Right renal pelvis (tissue), 4 donors: ENCODE measurements at regions not wholly inside any gene's neighbourhood (a gene's known extent, or its start where the extent isn't known, plus 50 kb on each side); places are given as distances from the start of the nearest gene placed in this dataset.

Experiments used
- DNase-seq, 4 donors: peaks; one replicate each; pipeline ENCODE4 v3.0.0-alpha.2; 2013; ENCODE audit warnings: low read depth in 4 of 4, low spot score in 3 of 4, missing footprints in 1 of 4

DNA sequence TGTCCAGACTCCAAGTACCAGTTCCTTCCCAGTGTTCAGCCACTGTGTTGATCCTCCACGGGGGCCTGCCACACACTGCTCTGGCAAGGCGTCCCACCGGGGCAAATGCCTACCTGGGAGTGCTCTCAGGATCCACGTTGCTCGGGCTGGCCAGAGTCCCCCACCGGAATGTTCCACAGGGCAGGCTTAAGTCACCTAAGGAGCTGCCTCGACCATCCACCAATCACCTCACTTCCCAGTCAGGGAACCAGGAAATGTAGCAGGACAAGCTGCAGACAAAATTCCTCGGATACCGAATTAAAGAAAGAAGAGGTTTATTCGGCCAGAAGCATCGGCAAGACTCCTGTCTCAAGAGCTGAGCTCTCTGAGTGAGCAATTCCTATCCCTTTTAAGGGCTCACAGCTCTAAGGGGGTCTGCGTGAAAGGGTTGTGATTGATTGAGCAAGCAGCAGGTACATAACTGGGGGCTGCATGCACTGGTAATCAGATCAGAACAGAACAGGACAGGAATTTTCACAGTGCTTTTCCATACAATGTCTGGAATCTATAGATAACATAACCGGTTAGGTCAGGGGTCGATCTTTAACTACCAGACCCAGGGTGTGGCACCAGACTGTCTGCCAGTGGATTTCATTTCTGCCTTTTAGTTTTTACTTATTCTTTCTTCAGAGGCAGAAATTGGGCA is 56.9 kb upstream of the EDNRB start:
- DNase-seq = no peak

- no peak for DNase-seq
Observed at GRCh38 chr13:77969299-77969698, 50.7 kb upstream of the EDNRB start.
